HUES48 (cell line): ENCODE measurements at regions not wholly inside any gene's neighbourhood (a gene's known extent, or its start where the extent isn't known, plus 50 kb on each side); places are given as distances from the start of the nearest gene placed in this dataset.

Experiments used
- H3K27ac ChIP-seq: one replicate; pipeline ENCODE4 v1.7.0; 2013; ENCODE audit warnings: low read depth, low read length, inconsistent platforms
- H3K27me3 ChIP-seq: 2 replicates; pipeline ENCODE4 v1.6.1; 2013; ENCODE audit warnings: mild to moderate bottlenecking, low read length; ENCODE audit not compliant: control insufficient read depth, insufficient read depth
- H3K36me3 ChIP-seq: 2 replicates; pipeline ENCODE4 v1.6.1; 2013; ENCODE audit warnings: low read length; ENCODE audit not compliant: control insufficient read depth, insufficient read depth
- H3K4me1 ChIP-seq: 2 replicates; pipeline ENCODE4 v1.6.1; 2013; ENCODE audit warnings: mild to moderate bottlenecking, low read length; ENCODE audit not compliant: control insufficient read depth, insufficient read depth
- H3K4me3 ChIP-seq: 2 replicates; pipeline ENCODE4 v1.5.1; 2013; ENCODE audit warnings: mild to moderate bottlenecking, low read depth, low read length
- H3K9ac ChIP-seq: 2 replicates; pipeline ENCODE4 v1.6.1; 2013; ENCODE audit warnings: mild to moderate bottlenecking, low read depth, low read length, moderate library complexity
- H3K9me3 ChIP-seq: 2 replicates; pipeline ENCODE4 v1.6.1; 2013; ENCODE audit warnings: low read length; ENCODE audit not compliant: control insufficient read depth, insufficient read depth

DNA sequence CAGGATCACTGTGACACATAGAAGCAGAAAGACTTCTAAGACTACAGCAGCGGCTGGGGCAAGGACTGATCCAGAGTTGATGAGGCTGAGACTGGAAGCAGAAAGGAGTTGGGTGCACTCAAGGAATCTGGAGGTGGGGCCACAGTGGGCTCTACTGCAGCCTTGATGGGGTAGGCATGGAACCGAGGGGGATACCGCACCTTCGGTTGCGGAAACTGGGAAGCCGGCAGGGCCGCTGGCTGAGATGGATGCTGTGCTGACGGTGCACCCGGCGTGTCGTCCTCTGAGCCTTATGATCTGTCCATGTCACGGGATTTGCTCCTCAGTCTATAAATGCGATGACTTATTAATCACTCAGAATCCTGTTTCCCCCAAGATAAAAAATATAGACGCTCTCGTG is 473.5 kb upstream of the MYT1L start:
- Histone ChIP-seq H3K9ac (no peak overlapping the region), H3K27me3 (no peaks in the 10 kb centered on the region), H3K36me3 (no peaks in the 10 kb centered on the region), H3K4me1 (no peaks in the 10 kb centered on the region), H3K9me3 (no peaks in the 10 kb centered on the region), H3K27ac (no peak overlapping the region), H3K4me3 (no peak overlapping the region)

DNA sequence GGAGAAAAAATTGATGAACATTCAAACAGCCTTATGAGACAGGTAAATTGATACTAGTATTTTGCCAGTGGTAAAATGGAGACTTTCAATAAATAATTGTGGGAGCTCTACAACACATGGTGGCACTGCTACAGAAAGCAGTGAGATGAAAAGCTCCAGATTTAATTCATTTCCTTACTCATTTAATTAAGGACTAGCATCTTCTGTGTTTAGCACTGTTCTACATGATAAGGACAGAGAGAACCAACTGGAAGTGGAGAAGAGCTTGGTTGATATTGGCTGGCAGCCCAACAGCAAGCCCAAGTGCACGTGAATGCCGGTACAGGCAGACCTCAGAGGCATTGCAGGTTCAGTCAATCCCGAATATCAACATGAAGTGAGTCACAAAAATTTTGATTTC is 470.4 kb upstream of the MYT1L start:
- H3K4me1 ChIP-seq = no peaks in the 10 kb centered on the region
- H3K27ac ChIP-seq = no peak overlapping the region
- no peaks in the 10 kb centered on the region for H3K36me3 ChIP-seq
- H3K9me3 ChIP-seq = no peaks in the 10 kb centered on the region
- no peak overlapping the region for H3K4me3 ChIP-seq
- no peaks in the 10 kb centered on the region for H3K27me3 ChIP-seq
- no peak overlapping the region for H3K9ac ChIP-seq

DNA sequence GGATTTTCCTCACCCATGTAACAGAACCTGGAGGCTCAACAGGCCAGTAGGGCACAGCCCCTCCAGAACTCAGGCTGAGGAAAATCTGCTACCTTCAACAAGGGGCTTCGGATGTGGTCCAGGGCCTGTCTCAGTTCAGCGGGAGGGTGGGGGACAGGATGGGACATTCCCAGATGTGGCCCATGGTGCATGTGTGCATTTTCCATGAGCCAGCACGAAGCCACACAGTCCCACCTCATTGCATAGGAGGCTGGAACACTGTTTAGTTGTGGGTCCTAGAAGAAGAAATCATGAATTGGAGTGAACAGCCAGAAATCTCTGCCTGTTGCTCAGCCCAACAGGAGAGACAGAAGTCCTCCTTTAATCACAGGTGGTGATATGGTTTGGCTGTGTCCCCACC is 469.6 kb upstream of the MYT1L start:
- H3K27me3 ChIP-seq = no peaks in the 10 kb centered on the region
- H3K36me3 ChIP-seq = no peaks in the 10 kb centered on the region
- H3K27ac ChIP-seq = no peak overlapping the region
- H3K9ac ChIP-seq = no peak overlapping the region
- H3K4me3 ChIP-seq = no peak overlapping the region
- no peaks in the 10 kb centered on the region for H3K9me3 ChIP-seq
- no peaks in the 10 kb centered on the region for H3K4me1 ChIP-seq

DNA sequence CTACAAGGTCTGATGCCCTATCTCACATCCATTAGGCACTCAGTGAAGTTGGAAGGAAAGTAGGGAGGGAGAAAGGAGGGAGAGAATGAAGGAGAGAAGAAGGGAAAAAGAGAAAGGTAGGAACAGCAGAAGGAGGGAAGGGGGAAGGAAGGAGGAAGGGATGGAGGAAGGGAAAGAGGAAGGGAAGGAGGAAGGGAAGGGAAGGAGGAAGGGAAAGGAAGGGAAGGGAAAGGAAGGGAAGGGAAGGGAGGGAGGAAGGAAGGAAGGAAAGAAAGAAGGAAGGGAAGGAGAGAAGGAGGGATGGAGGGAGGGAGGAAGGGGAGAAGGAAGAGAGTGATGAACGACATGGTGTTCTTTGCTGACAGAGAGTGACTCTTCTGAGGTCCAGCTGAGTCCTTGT is 468.9 kb upstream of the MYT1L start:
- H3K36me3 ChIP-seq = no peaks in the 10 kb centered on the region
- no peaks in the 10 kb centered on the region for H3K4me1 ChIP-seq
- no peaks in the 10 kb centered on the region for H3K27me3 ChIP-seq
- H3K4me3 ChIP-seq = no peak overlapping the region
- H3K9ac ChIP-seq = no peak overlapping the region
- no peaks in the 10 kb centered on the region for H3K9me3 ChIP-seq
- no peak overlapping the region for H3K27ac ChIP-seq

DNA sequence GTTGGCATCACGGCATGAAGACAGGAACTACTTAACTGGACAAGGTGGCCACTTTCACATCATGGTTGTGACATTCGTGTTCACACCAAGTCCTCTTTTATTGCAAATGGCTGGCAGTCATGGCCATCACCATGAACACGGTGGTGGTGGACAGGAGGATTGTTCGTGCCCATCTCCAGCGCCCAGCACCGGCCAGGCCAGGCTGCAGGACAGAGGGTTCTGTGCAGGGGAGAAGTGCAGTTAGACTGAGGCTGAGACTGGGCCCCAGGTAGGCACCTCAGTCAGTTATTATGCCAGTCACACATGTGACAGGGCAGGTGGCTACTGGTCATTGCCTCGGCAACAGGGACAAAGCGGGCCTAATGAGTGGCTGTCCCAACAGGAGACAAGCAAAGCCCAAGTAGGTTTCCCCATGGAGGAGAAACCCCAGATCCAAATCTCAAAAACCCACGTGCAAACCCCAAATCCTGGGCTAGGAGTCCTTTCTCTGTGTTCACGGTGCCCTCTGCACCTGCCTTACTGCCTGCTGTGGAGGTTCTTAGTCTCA is 468.1 kb upstream of the MYT1L start:
- no peaks in the 10 kb centered on the region for H3K36me3 ChIP-seq
- H3K9ac ChIP-seq = no peak overlapping the region
- no peaks in the 10 kb centered on the region for H3K27me3 ChIP-seq
- no peaks in the 10 kb centered on the region for H3K4me1 ChIP-seq
- H3K9me3 ChIP-seq = no peaks in the 10 kb centered on the region
- H3K27ac ChIP-seq = no peak overlapping the region
- no peak overlapping the region for H3K4me3 ChIP-seq

DNA sequence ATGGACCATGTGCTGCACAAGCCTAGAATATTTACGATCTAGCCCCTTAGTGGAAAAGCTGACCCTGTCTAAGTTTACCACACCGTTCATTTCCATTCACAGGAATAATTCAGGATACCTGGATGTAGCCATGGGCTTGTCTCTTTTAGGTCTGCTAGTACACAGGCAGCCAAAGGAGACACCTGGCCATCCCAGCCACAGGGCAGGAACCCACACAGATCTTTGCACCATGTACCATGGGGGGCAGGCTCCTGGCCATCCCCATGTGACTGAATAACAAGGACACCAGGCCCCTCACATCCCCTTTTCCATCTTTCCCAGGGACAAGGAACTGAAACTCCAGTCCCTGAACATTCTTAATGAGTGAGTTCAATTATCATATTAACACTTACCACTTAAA is 467.3 kb upstream of the MYT1L start:
- Histone ChIP-seq H3K9me3 (no peaks in the 10 kb centered on the region), H3K4me3 (no peak overlapping the region), H3K36me3 (no peaks in the 10 kb centered on the region), H3K27me3 (no peaks in the 10 kb centered on the region), H3K4me1 (no peaks in the 10 kb centered on the region), H3K9ac (no peak overlapping the region), H3K27ac (no peak overlapping the region)

DNA sequence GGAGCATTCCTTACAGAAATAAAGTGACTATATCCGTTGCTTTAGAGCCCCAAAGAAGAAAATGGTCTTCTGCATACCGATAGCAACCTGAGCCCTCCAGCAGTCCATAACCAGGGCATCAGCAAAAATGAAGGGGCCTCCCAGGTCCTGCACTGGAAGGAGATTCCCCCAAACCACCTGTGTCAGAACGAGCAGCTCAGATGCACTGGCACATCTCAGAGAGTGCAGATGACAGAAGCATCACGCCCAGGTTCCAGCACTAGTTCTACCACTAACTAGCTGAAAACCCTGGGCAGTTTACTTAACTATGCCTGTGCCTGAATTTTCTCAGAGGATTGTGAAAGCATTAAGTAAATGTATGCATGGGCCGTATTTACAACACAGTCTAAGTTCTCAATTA is 466.7 kb upstream of the MYT1L start:
- no peaks in the 10 kb centered on the region for H3K27me3 ChIP-seq
- H3K9ac ChIP-seq = no peak overlapping the region
- H3K27ac ChIP-seq = no peak overlapping the region
- H3K4me3 ChIP-seq = no peak overlapping the region
- H3K9me3 ChIP-seq = no peaks in the 10 kb centered on the region
- H3K36me3 ChIP-seq = no peaks in the 10 kb centered on the region
- no peaks in the 10 kb centered on the region for H3K4me1 ChIP-seq

DNA sequence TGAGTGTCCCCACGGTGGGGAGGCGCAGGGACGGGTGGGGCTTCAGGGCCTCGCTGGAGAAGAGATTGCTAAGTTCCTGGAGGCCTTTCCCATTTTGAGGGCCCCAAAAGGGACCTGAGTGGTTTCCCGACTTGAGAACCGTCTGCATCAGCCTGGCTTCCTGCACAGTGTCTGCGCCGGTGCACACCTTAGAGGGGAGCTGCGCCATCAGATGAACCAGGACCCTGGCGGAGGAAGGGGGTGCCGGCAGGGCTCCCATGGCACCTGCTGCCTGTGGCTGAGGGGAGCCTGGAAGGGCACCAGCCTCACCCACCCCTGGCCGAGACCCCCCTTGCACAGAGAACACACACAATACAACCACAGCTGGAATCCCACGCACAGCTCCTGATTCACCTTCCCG is 465.1 kb upstream of the MYT1L start:
- no peaks in the 10 kb centered on the region for H3K36me3 ChIP-seq
- H3K9me3 ChIP-seq = no peaks in the 10 kb centered on the region
- H3K9ac ChIP-seq = no peak overlapping the region
- no peaks in the 10 kb centered on the region for H3K27me3 ChIP-seq
- no peak overlapping the region for H3K27ac ChIP-seq
- H3K4me1 ChIP-seq = no peaks in the 10 kb centered on the region
- no peak overlapping the region for H3K4me3 ChIP-seq

DNA sequence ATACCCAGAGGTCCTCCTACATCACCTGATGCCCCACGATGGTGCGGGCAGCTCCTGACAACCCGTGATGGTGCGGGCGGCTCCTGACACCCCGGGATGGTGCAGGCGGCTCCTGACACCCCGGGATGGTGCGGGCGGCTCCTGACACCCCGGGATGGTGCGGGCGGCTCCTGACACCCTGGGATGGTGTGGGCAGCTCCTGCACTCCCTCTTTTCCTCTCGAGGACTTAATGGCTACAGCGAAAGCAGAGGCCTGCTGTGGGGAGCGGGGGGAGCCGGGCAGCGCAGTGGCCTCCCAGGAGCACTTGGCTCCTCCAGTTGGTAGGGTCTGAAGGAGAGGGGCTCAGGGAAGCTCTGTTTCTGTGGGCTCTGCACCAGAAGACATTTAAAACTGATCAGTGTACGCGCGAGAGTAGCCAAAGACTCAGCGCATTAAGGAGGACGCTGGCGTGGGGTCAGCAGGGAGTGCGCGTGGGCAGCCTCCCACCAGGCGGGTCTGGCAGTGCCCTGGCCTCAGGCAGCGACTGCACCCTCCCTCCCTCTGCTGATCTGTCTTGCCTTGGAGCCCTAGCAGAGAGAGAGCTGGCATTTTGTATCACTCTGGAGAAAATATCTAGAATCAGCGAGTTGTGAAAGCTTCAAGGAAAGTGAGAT is 464.5 kb upstream of the MYT1L start:
- Histone ChIP-seq H3K9me3 (no peaks in the 10 kb centered on the region), H3K4me1 (no peaks in the 10 kb centered on the region), H3K27ac (no peak overlapping the region), H3K9ac (no peak overlapping the region), H3K36me3 (no peaks in the 10 kb centered on the region), H3K4me3 (no peak overlapping the region), H3K27me3 (no peaks in the 10 kb centered on the region)

DNA sequence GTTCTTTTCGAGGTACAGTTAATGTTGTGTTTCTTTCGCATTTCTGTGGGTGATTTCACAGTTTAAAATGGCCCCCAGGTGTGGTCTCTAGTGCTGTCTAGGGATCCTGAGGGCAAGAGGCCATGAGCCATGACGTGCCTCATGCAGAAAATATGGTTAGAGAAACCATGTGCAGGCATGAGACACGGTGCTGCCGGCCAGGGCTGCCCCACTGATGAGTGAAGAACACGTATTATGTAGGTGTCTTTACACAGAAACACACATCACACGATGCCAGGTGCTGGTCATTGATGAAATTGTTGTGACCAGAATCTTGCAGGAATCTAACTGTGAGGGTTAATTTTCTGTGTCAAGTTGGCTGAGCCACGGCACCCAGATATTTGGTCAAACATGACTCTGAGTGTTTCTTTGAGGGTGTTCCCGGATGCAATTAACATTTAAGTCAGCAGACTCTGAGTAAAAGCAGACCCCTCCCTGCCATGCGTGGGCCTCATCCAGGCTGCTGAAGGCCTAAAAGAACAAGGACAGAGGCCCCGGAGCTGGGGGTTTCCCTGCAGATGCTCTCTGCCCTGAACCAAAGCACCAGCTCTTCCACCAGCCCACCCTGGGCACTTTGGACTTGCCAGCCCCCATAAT is 463.0 kb upstream of the MYT1L start:
- Histone ChIP-seq H3K4me3 (no peak overlapping the region), H3K4me1 (peaks cover 2% of the 10 kb centered on the region), H3K27me3 (no peaks in the 10 kb centered on the region), H3K36me3 (no peaks in the 10 kb centered on the region), H3K9ac (no peak overlapping the region), H3K9me3 (no peaks in the 10 kb centered on the region), H3K27ac (no peak overlapping the region)

DNA sequence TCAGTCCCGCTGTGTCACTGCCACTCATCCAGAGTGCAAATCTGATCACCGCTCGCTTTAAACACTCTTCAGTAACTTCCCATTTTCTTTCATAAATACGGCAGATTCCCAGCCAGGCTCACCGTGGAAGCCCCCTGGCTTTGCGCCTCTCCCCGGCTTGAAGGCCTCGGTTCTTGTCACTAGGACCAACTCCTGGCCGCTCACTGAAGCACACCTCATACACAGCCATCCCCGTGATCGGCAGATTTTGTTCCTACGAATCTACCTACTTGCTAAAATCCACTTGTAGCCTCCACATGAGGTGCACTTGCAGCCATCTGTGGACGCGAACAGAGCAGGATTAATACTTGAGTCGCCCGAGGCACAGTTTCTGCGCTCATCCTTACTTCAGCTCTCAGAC is 462.4 kb upstream of the MYT1L start:
- H3K4me1 ChIP-seq = peaks cover 7% of the 10 kb centered on the region
- H3K27me3 ChIP-seq = no peaks in the 10 kb centered on the region
- H3K27ac ChIP-seq = no peak overlapping the region
- no peak overlapping the region for H3K9ac ChIP-seq
- no peaks in the 10 kb centered on the region for H3K9me3 ChIP-seq
- H3K36me3 ChIP-seq = no peaks in the 10 kb centered on the region
- H3K4me3 ChIP-seq = no peak overlapping the region
